Mesenchymal stem cell (in vitro differentiated cells and primary cell): ENCODE measurements at regions not wholly inside any gene's neighbourhood (a gene's known extent, or its start where the extent isn't known, plus 50 kb on each side); places are given as distances from the start of the nearest gene placed in this dataset.

ENCODE experiments used
- DNase-seq: peaks from one replicate; pipeline ENCODE4 v3.0.0-alpha.2; 2013
- H2AFZ ChIP-seq: one replicate; pipeline ENCODE4 v1.6.1; 2013; ENCODE audit warnings: low read depth, mild to moderate bottlenecking, control low read depth, inconsistent platforms, low read length, moderate library complexity
- H2AK5ac ChIP-seq: 2 replicates; pipeline ENCODE4 v1.6.1; 2013; ENCODE audit warnings: low read length, moderate library complexity, mild to moderate bottlenecking, inconsistent platforms; ENCODE audit not compliant: severe bottlenecking
- H2BK120ac ChIP-seq: one replicate; pipeline ENCODE4 v1.6.1; 2013; ENCODE audit warnings: low read depth, mild to moderate bottlenecking, inconsistent platforms, low read length, moderate library complexity
- H2BK12ac ChIP-seq, 2 experiments: one replicate each; pipeline ENCODE4 v1.6.1; 2013; ENCODE audit warnings: inconsistent platforms in 2 of 2, low read length in 2 of 2, mild to moderate bottlenecking in 2 of 2, moderate library complexity in 2 of 2, control low read depth in 1 of 2
- H2BK15ac ChIP-seq: one replicate; pipeline ENCODE4 v1.6.1; 2013; ENCODE audit warnings: mild to moderate bottlenecking, low read depth, inconsistent platforms; ENCODE audit not compliant: poor library complexity, severe bottlenecking
- H2BK5ac ChIP-seq: 2 replicates; pipeline ENCODE4 v1.6.1; 2013; ENCODE audit warnings: low read depth, mild to moderate bottlenecking, low read length, control low read depth, inconsistent platforms; ENCODE audit not compliant: poor library complexity, severe bottlenecking
- H3K14ac ChIP-seq, 2 experiments: one replicate each; pipeline ENCODE4 v1.6.1; 2013; ENCODE audit warnings: inconsistent platforms in 2 of 2, low read length in 2 of 2, control low read depth in 1 of 2, mild to moderate bottlenecking in 1 of 2, moderate library complexity in 1 of 2
- H3K18ac ChIP-seq, 2 experiments: one replicate each; pipeline ENCODE4 v1.6.1; 2013; ENCODE audit warnings: inconsistent platforms in 2 of 2, low read length in 2 of 2, control low read depth in 1 of 2, low read depth in 1 of 2, mild to moderate bottlenecking in 1 of 2
- H3K23ac ChIP-seq, 2 experiments: one replicate each; pipeline ENCODE4 v1.6.1; 2013; ENCODE audit warnings: inconsistent platforms in 2 of 2, low read length in 2 of 2, mild to moderate bottlenecking in 2 of 2, moderate library complexity in 2 of 2, control low read depth in 1 of 2
- H3K27ac ChIP-seq: 2 replicates; pipeline ENCODE4 v1.5.1; 2013; ENCODE audit warnings: mild to moderate bottlenecking, moderate library complexity, low read length, control low read depth, inconsistent platforms; ENCODE audit not compliant: poor library complexity, severe bottlenecking
- H3K27me3 ChIP-seq, 2 experiments: 2 replicates each; pipeline versions ENCODE4 v1.6.1 to v1.7.0; 2013; ENCODE audit warnings: low read length in 2 of 2, mild to moderate bottlenecking in 2 of 2, moderate library complexity in 2 of 2, control low read depth in 1 of 2, inconsistent platforms in 1 of 2; ENCODE audit not compliant: control insufficient read depth in 1 of 2, insufficient read depth in 1 of 2
- H3K36me3 ChIP-seq, 2 experiments: 2 replicates each; pipeline versions ENCODE4 v1.6.1 to v1.7.0; 2013; ENCODE audit warnings: low read length in 2 of 2, control low read depth in 1 of 2, inconsistent platforms in 1 of 2, low read depth in 1 of 2, mild to moderate bottlenecking in 1 of 2; ENCODE audit not compliant: insufficient read depth in 2 of 2, control insufficient read depth in 1 of 2
- H3K4ac ChIP-seq, 2 experiments: one replicate each; pipeline ENCODE4 v1.6.1; 2013; ENCODE audit warnings: inconsistent platforms in 2 of 2, low read length in 2 of 2, mild to moderate bottlenecking in 2 of 2, moderate library complexity in 2 of 2, control low read depth in 1 of 2, low read depth in 1 of 2
- H3K4me1 ChIP-seq: 2 replicates; pipeline ENCODE4 v1.6.1; 2013; ENCODE audit warnings: low read depth, low read length, control low read depth; ENCODE audit not compliant: control insufficient read depth, insufficient read depth
- H3K4me2 ChIP-seq: 2 replicates; pipeline ENCODE4 v1.6.1; 2013; ENCODE audit warnings: low read length, mild to moderate bottlenecking, inconsistent platforms; ENCODE audit not compliant: poor library complexity, severe bottlenecking
- H3K4me3 ChIP-seq, 2 experiments: 2 replicates each; pipeline versions ENCODE4 v1.5.1 to v1.7.0; 2013; ENCODE audit warnings: low read length in 2 of 2, mild to moderate bottlenecking in 2 of 2, control low read depth in 1 of 2, low read depth in 1 of 2; ENCODE audit not compliant: insufficient read depth in 1 of 2
- H3K79me1 ChIP-seq: replicated peaks from 2 replicates; pipeline ENCODE4 v1.6.1; 2013; ENCODE audit warnings: mild to moderate bottlenecking, control low read depth, low read length, inconsistent platforms; ENCODE audit not compliant: poor library complexity, severe bottlenecking
- H3K9ac ChIP-seq: 2 replicates; pipeline ENCODE4 v1.7.0; 2013; ENCODE audit warnings: mild to moderate bottlenecking, low read length, moderate library complexity
- H3K9me3 ChIP-seq: 2 replicates; pipeline ENCODE4 v1.7.0; 2013; ENCODE audit warnings: mild to moderate bottlenecking, low read length; ENCODE audit not compliant: control insufficient read depth
- H4K8ac ChIP-seq: one replicate; pipeline ENCODE4 v1.6.1; 2013; ENCODE audit warnings: inconsistent platforms, mild to moderate bottlenecking, low read length, moderate library complexity
- H4K91ac ChIP-seq: one replicate; pipeline ENCODE4 v1.6.1; 2013; ENCODE audit warnings: mild to moderate bottlenecking, low read length, inconsistent platforms
- WGBS: methylation state at CpG from one replicate; pipeline ENCODE4 v1.1.7; 2013; ENCODE audit warnings: mixed read lengths; 5-methylcytosine and 5-hydroxymethylcytosine counted together

DNA sequence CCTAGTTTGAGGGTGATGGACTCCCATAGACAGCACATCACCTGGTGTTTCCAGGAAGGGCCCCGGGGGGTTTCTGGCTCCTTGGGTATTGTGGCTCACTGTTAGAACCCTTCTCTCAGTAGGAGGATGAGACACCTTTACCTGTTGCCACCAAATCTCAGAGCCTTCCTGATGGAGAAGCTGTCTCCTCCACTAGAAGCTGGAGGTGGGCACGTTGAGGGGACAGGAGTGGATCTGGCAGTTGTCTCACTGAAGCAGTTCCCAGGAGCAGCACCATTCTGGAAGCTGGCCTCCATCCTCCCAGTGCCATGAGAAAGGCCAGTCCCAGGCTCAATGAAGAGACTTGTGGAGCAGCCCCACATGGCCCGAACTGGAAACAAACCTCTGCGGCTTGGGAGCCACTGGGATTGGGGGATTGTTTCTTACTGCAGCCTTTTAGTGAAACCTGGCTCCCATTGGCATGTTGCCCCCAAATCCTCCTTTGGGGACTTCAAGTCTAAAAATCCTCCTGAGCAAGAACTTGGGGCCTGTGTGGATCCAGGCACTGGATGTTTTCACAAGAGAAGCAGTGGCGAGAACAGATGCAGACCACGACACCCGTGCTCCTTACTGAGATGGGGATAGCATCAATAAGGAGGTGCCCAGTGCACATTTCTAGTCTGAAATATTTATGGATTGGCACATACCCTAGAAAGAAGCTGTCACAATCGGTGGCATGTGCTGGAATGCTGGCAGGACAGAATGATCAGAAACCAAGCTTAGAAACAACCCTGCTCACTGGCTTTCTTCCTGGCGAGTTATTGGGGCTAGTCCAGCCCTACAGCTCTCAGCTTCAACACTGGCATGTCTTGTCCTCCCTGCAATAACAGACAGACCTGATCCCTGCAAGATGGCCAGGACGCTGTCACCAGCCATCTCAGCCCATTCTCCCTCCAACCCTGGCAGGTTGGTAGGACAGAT, 223.7 kb upstream of the AJAP1 start:
- H3K14ac ChIP-seq, result no peak overlapping the region
- H2BK12ac ChIP-seq, result no peak overlapping the region
- H3K4me1 ChIP-seq, result no peaks in the 10 kb centered on the region
- WGBS, result 62% methylated on average over 9 of the region's 10 CpGs
- H3K36me3 ChIP-seq, result no peaks in the 10 kb centered on the region
- no peaks in the 10 kb centered on the region for H3K79me1 ChIP-seq
- no peak overlapping the region for H3K27ac ChIP-seq
- H4K91ac ChIP-seq, result no peak overlapping the region
- H3K4me2 ChIP-seq, result no peak overlapping the region
- no peak overlapping the region for H2BK15ac ChIP-seq
- no peak overlapping the region for H3K4ac ChIP-seq
- H3K27me3 ChIP-seq, result no peaks in the 10 kb centered on the region
- H4K8ac ChIP-seq, result no peak overlapping the region
- no peak overlapping the region for H3K4me3 ChIP-seq
- H2AK5ac ChIP-seq, result no peak overlapping the region
- H2BK5ac ChIP-seq, result no peak overlapping the region
- H3K9me3 ChIP-seq, result peaks cover 12% of the 10 kb centered on the region
- DNase-seq, result no peak
- H2AFZ ChIP-seq, result no peak overlapping the region
- H3K9ac ChIP-seq, result no peak overlapping the region
- no peak overlapping the region for H2BK120ac ChIP-seq
- H3K23ac ChIP-seq, result no peak overlapping the region
- no peak overlapping the region for H3K18ac ChIP-seq

DNA sequence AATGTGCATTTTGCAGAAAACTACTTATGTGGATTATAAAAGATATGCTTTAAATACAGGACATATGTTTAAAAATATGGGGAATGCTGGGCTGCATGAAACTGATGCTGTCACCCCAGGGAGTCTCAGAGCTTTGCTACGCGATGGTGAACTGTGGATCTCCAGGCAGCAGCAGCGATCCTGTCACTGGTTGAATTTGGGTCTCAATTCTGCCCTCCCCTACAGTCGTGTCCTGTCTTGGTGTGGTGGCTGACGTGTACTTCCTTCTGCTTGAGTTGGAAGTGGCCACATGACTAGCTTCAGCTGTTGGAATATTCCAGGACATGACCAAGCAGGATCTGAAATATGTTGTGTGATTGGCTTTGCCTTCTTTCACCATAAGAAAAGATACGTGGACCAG, 222.9 kb upstream of the AJAP1 start:
- Histone ChIP-seq H3K14ac (no peak overlapping the region), H3K9me3 (peaks cover 12% of the 10 kb centered on the region), H2BK12ac (no peak overlapping the region), H4K8ac (no peak overlapping the region), H3K36me3 (no peaks in the 10 kb centered on the region), H3K18ac (no peak overlapping the region), H3K4ac (no peak overlapping the region), H4K91ac (no peak overlapping the region), H2BK5ac (no peak overlapping the region), H3K79me1 (no peaks in the 10 kb centered on the region), H3K4me3 (no peak overlapping the region), H3K23ac (no peak overlapping the region), H2AFZ (no peak overlapping the region), H3K27me3 (no peaks in the 10 kb centered on the region), H3K4me1 (no peaks in the 10 kb centered on the region), H3K27ac (no peak overlapping the region), H2BK120ac (no peak overlapping the region), H3K4me2 (no peak overlapping the region), H2BK15ac (no peak overlapping the region), H2AK5ac (no peak overlapping the region), H3K9ac (no peak overlapping the region)
- no peak for DNase-seq
- 84% methylated on average over 6 of the region's 6 CpGs for WGBS

DNA sequence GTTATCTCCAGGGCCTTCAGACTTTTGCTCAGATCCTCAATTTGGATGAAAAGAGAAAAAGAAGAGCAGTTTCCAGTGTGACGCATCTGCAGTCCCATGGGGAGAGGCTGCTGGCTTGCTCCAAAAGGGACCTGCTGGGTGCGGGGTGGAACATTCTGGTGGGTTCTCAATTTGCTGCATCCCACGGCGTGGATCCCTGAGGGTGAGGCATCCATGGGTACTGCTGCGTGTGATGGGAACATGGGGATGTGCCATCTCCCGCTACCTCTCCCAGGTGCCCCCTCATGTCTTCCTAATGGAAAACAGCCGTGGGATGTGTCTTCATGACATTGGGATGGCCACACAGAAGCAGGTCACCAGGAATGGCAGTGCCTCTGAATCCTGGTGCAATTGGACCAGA, 221.3 kb upstream of the AJAP1 start:
- Histone ChIP-seq H2BK12ac (no peak overlapping the region), H3K23ac (no peak overlapping the region), H3K4me2 (no peak overlapping the region), H4K8ac (no peak overlapping the region), H2BK120ac (no peak overlapping the region), H3K36me3 (no peaks in the 10 kb centered on the region), H3K27ac (no peak overlapping the region), H3K4me1 (no peaks in the 10 kb centered on the region), H3K14ac (no peak overlapping the region), H3K27me3 (no peaks in the 10 kb centered on the region), H3K18ac (no peak overlapping the region), H3K9ac (no peak overlapping the region), H2BK5ac (no peak overlapping the region), H4K91ac (no peak overlapping the region), H2BK15ac (no peak overlapping the region), H3K4me3 (peak overlapping the region in 1 of 2 experiments; percentile 6), H3K9me3 (peaks cover 12% of the 10 kb centered on the region), H2AFZ (no peak overlapping the region), H3K79me1 (no peaks in the 10 kb centered on the region), H3K4ac (no peak overlapping the region), H2AK5ac (no peak overlapping the region)
- DNase-seq, result no peak
- whole genome bisulfite sequencing, result 72% methylated on average over 7 of the region's 7 CpGs

DNA sequence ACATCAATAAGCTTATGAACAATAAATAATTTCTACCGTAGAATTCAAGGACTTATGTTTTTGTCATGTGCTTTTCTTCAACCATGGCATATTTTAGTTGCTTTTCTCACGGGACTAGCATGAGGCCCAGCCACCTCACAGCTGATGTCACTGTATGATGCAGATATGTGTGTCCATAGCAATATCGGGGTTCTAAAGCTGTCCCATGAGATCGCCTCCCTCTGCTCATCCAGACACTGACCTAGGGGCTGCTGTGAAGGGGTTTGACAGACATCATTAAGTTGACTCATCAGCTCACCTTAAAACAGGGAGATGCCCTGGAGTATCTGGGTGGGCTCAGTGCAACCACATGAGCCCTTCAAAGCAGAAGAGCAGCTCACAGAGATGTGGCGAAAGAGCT, 210.3 kb upstream of the AJAP1 start:
- Histone ChIP-seq H3K79me1 (no peaks in the 10 kb centered on the region), H4K91ac (no peak overlapping the region), H3K9me3 (no peaks in the 10 kb centered on the region), H3K23ac (no peak overlapping the region), H3K27ac (no peak overlapping the region), H2BK15ac (no peak overlapping the region), H2AFZ (no peak overlapping the region), H3K27me3 (no peaks in the 10 kb centered on the region), H2BK120ac (no peak overlapping the region), H3K4ac (no peak overlapping the region), H2BK5ac (no peak overlapping the region), H4K8ac (no peak overlapping the region), H3K4me2 (no peak overlapping the region), H3K14ac (no peak overlapping the region), H3K4me3 (no peak overlapping the region), H3K36me3 (no peaks in the 10 kb centered on the region), H2BK12ac (no peak overlapping the region), H2AK5ac (no peak overlapping the region), H3K18ac (no peak overlapping the region), H3K4me1 (no peaks in the 10 kb centered on the region), H3K9ac (no peak overlapping the region)
- WGBS, result 78% methylated on average over 4 of the region's 5 CpGs
- DNase-seq, result no peak
